Fibroblast of lung (primary cell): ENCODE measurements at regions not wholly inside any gene's neighbourhood (a gene's known extent, or its start where the extent isn't known, plus 50 kb on each side); places are given as distances from the start of the nearest gene placed in this dataset.

Source experiments
- EZH2 ChIP-seq: IDR thresholded peaks from 2 replicates; pipeline ENCODE4 v1.5.1; 2012; ENCODE audit warnings: low read length, control low read depth, mild to moderate bottlenecking; ENCODE audit errors: missing control alignments
- TF ChIP-seq, protein P1 (sequence below), 2 donors: IDR thresholded peaks in 1 of 2; conservative IDR thresholded peaks in 1 of 2; 1 replicate in 1 of 2; 2 replicates in 1 of 2; pipeline ENCODE4 v1.5.1; 2011 to 2012; ENCODE audit warnings: low read length in 2 of 2, control low read depth in 1 of 2, inconsistent platforms in 1 of 2, low read depth in 1 of 2, mild to moderate bottlenecking in 1 of 2

DNA sequence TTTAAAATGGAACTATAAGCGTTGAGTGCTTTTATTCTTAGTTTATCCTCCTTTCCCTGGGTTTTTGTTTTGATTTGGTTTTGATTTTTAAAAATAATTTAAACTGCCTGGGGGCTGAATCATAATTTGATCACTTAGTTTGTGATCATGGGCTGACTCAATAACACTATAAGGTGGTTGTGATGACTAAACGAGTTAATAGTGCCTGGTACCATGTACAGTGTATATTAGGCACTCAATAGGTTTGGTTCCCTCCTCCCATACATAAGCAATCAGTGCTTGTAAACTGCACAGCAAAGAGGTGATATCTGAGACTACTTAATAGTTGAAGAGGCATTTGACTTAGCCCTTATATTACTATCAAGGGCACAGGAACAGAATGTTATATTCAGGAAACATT lies 200.9 kb upstream of the RFC3 start:
- TF ChIP-seq, protein P1, sequence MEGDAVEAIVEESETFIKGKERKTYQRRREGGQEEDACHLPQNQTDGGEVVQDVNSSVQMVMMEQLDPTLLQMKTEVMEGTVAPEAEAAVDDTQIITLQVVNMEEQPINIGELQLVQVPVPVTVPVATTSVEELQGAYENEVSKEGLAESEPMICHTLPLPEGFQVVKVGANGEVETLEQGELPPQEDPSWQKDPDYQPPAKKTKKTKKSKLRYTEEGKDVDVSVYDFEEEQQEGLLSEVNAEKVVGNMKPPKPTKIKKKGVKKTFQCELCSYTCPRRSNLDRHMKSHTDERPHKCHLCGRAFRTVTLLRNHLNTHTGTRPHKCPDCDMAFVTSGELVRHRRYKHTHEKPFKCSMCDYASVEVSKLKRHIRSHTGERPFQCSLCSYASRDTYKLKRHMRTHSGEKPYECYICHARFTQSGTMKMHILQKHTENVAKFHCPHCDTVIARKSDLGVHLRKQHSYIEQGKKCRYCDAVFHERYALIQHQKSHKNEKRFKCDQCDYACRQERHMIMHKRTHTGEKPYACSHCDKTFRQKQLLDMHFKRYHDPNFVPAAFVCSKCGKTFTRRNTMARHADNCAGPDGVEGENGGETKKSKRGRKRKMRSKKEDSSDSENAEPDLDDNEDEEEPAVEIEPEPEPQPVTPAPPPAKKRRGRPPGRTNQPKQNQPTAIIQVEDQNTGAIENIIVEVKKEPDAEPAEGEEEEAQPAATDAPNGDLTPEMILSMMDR (conservative IDR thresholded peaks at IDR 0.05 in 1 of 2, IDR thresholded peaks at IDR 0.05 in 1 of 2; ENCODE audit: low read depth in 1 of 2, low read length in 2 of 2), result no peak
- no peak for TF ChIP-seq EZH2
